WTC11 (cell line): ENCODE measurements at regions not wholly inside any gene's neighbourhood (a gene's known extent, or its start where the extent isn't known, plus 50 kb on each side); places are given as distances from the start of the nearest gene placed in this dataset.

Source experiments
- ETV6 ChIP-seq: sonication (generic); formaldehyde crosslinking; IDR thresholded peaks from 2 replicates; pipeline ENCODE4 v1.8.1; 2022; ENCODE audit warnings: mild to moderate bottlenecking, missing genetic modification reagents
- SP1 ChIP-seq: sonication (generic); formaldehyde crosslinking; conservative IDR thresholded peaks from 2 replicates; pipeline ENCODE4 v1.8.1; 2022; ENCODE audit warnings: missing genetic modification reagents
- ZBTB21 ChIP-seq: sonication (generic); formaldehyde crosslinking; IDR thresholded peaks from 2 replicates; pipeline ENCODE4 v1.8.1; 2023; ENCODE audit warnings: mild to moderate bottlenecking, missing genetic modification reagents, borderline replicate concordance
- TF ChIP-seq, protein P1 (sequence below): sonication (generic); formaldehyde crosslinking; IDR thresholded peaks from 2 replicates; pipeline ENCODE4 v1.8.1; 2022; ENCODE audit warnings: low read depth, missing genetic modification reagents, borderline replicate concordance
- TF ChIP-seq, protein P2 (sequence below): fragments of 200-600 bp; IDR thresholded peaks from 2 replicates; pipeline ENCODE4 v1.8.0; 2022; ENCODE audit warnings: antibody characterized with exemption

GRCh38 chr20:60478533-60478932, 520.3 kb downstream of the CDH26 start:
- no peak for TF ChIP-seq SP1 (CRISPR knock-in tag)
- TF ChIP-seq, protein P1, sequence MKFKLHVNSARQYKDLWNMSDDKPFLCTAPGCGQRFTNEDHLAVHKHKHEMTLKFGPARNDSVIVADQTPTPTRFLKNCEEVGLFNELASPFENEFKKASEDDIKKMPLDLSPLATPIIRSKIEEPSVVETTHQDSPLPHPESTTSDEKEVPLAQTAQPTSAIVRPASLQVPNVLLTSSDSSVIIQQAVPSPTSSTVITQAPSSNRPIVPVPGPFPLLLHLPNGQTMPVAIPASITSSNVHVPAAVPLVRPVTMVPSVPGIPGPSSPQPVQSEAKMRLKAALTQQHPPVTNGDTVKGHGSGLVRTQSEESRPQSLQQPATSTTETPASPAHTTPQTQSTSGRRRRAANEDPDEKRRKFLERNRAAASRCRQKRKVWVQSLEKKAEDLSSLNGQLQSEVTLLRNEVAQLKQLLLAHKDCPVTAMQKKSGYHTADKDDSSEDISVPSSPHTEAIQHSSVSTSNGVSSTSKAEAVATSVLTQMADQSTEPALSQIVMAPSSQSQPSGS (CRISPR knock-in tag), result no peak
- TF ChIP-seq ZBTB21 (CRISPR knock-in tag), result no peak
- no peak for TF ChIP-seq ETV6 (CRISPR knock-in tag)
- TF ChIP-seq, protein P2, sequence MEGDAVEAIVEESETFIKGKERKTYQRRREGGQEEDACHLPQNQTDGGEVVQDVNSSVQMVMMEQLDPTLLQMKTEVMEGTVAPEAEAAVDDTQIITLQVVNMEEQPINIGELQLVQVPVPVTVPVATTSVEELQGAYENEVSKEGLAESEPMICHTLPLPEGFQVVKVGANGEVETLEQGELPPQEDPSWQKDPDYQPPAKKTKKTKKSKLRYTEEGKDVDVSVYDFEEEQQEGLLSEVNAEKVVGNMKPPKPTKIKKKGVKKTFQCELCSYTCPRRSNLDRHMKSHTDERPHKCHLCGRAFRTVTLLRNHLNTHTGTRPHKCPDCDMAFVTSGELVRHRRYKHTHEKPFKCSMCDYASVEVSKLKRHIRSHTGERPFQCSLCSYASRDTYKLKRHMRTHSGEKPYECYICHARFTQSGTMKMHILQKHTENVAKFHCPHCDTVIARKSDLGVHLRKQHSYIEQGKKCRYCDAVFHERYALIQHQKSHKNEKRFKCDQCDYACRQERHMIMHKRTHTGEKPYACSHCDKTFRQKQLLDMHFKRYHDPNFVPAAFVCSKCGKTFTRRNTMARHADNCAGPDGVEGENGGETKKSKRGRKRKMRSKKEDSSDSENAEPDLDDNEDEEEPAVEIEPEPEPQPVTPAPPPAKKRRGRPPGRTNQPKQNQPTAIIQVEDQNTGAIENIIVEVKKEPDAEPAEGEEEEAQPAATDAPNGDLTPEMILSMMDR, result no peak
